Amygdala (tissue), 56 donors: ENCODE measurements at regions not wholly inside any gene's neighbourhood (a gene's known extent, or its start where the extent isn't known, plus 50 kb on each side); places are given as distances from the start of the nearest gene placed in this dataset.
"Not testable (repeated sequence)": the region's sequence is repeated elsewhere in the genome, so short reads cannot be mapped to it uniquely, and the experiment has no call there.

Source experiments
- DNase-seq, 56 donors: peaks; one replicate each; lab custom pipeline; 2025; lab: John Stamatoyannopoulos, UW

DNA sequence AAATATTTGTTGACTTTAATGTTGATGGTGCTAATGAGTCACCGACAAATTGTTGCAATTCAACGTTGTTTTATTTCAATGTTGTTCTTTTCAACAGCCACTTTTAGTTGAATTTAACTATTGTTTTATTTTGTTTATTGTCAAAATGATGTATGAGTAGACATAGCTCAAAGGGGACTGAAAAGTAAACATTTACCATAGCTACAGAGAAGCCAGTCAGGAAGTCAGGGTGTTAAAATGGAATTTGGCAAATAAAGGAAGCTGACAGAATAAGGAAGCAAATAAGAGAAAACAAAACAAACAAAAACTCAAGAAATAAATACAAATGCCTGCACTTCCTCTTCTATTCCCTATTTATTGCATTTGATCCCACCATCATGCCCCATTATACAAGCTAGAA lies 648.4 kb upstream of the HTR2C start:
- DNase-seq = no peak

DNA sequence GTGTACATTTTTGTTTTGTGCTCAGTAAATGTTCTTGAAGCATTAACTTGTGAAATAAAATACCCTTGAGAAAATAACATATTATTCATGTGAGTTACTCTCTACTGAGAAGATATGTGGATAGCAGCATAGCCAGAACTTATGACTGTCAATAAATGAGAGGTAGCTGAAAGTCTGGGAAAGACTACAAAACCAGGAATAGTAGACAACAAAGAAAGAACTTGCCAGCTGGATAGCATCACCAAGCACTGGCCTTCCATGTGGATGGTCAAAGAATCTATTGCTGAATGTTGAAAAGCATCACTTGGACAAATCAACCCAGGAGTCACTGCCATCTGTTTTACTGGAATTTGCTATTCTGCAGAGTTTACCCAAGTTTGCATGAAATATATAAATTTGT lies 650.0 kb upstream of the HTR2C start:
- no peak for DNase-seq

- peak in 1 of 56 donors; percentile 2 for DNase-seq
Observed at GRCh38 chrX:113929004-113929403, 654.9 kb upstream of the HTR2C start.

- no peak for DNase-seq
Observed at GRCh38 chrX:113920661-113921060, 663.2 kb upstream of the HTR2C start.

DNA sequence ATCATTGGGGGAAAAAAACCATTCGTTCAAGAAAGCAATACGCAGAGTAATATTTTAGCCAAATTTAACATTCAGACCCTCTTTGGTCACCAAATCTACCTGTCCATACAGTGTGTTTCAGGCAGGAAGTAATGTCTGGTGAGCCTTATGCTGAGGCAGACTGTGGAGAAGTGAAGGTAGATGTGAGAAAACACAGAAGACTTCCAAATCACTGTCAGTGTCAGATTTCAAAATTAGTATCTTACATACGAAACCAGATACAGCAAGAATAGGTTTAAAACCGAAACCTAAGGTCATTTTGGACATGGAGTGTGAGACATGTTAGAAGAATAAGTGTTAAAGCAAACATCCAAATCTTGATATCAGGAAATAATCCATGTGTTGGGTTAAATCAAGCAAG lies 664.5 kb upstream of the HTR2C start:
- DNase-seq = no peak

DNA sequence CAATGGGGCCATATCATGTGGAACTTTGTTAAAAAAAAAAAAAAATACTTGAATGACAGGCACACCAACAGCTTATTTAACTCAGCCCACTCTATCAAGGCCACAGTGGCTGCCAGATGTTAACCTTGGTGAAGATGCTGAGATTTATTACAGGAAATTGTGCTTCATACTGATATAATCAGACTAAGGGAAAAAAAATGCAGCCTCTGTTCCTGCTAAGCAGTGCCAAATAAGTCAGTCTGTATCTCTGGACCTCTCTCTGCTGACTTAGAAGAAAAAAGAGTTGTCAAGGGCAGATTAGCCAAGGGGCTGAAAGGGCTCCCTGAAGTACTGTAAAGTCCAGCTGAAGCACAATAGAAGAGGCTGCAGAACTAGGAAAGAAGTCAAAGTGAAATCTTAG lies 677.7 kb upstream of the HTR2C start:
- no peak for DNase-seq

DNA sequence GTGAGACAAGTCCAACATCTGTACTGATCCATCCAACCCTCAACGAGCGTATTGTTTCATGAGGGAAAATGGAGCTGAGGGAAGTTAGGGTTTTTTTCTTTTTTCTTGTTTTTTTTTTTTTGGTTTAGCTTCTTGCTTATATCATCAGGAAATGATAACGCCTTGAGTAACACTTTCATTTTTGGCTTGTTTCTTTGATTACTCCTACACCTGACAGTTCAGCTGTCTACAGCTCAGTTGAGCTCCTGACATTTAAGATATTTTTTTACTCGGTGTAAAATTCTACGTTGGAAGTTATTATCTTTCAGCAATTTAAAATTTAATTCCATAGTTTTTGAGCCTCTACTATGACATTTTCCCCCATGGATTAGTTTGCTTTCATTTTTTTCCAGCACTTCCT lies 691.0 kb upstream of the HTR2C start:
- DNase-seq = no peak

GRCh38 chrX:113892401-113892800 lies 691.5 kb upstream of the HTR2C start:
- no peak for DNase-seq

DNA sequence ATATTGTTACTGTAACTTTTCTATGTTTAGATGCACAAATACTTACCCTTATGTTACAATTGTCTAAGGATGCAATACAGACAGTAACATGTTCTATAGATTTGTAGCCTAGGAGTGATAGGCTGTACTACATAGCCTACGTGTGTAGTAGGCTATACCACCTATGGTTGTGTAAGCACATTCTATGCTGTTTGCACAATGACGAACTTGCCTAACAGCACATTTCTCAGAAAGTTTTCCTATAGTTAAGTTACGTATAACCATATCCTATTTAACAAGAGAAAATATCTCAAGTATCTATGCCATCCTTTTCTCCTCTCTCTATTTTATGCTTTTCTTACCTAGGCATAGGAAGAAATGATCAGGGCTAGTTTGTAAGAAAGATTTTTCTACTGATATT lies 710.8 kb upstream of the HTR2C start:
- DNase-seq = no peak

GRCh38 chrX:113868711-113869110 lies 715.2 kb upstream of the HTR2C start:
- DNase-seq = no peak

- no peak for DNase-seq
Observed at GRCh38 chrX:113868177-113868576, 715.7 kb upstream of the HTR2C start.

- no peak for DNase-seq
Observed at GRCh38 chrX:113849408-113849807, 734.5 kb upstream of the HTR2C start.

DNA sequence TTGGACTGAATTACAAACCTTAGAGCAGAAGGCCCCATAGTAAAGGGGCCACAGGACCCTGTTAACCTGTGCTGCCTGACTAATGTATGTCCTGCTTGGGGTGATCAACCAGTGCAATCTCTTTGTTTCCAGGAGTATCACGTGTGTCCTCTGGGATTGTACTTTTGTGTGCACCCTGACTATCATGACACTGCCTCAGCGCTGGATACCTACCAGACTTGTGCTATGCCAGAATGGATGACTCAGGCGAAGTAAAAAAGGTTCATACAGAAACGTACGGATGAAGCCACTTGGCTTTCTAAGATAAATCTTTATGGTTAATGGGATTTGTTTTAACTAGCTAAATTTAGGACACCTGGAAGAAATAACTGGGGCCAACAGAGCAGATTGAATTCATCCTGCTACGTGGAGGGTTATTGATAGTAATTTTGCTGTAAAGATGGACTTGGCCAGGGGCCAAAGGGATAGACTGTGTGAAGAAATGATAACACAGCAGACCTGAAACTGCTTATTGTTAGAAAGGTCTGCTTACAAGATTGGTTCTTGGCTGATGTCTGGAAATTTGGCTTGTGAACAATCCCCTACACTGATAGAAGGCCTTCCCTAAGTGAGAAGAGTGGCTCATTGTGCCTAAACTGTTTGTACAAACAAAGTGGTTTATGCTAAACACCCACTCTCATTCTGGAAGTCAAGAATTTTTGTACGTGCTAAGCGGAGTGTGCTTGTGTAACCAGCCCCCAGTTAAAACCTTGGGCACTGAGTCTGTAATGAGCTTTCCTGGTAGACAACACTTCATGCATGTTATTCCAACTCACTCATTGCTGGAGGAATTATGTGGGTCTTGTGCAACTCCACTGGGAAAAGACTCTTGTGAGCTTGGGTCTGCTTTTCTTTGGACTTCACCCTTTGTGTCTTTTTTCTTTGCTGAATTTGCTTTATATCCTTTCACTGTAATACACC lies 750.5 kb upstream of the HTR2C start:
- no peak for DNase-seq

DNA sequence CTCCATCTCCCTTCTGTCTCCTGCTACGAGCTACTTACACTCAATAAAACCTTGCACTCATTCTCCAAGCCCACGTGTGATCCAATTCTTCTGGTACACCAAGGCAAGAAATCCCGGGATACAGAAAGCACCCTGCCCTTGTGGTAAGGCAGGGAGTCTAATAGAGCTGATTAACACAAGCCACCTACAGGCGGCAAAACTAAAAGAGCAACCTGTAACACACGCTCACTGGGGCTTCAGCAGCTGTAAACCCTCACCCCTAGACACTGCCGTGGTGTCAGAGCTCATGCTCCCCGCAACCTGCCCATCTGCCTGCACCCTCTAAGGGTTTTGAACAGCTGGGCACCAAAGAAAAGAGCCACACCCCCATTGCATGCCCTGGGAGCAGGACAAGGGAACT lies 755.4 kb upstream of the HTR2C start:
- DNase-seq = no peak

DNA sequence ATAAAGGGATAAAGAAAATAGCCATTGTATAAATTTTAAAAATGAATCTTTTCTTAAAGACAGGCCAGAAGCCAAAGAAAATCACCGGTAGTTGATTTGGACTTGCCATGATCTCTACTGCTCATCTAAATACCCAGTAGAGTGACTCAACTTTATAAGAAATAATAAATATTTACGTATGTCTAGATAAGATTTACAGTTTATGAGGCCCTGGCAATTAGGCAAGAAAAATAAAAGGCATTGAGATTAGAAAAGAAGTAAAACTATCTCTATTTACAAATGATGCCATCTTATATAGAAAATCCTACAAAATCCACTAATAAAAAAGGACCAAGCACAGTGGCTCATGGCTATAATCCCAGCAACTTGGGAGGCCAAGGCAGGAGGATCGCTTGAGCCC lies 765.5 kb upstream of the HTR2C start:
- DNase-seq = no peak

DNA sequence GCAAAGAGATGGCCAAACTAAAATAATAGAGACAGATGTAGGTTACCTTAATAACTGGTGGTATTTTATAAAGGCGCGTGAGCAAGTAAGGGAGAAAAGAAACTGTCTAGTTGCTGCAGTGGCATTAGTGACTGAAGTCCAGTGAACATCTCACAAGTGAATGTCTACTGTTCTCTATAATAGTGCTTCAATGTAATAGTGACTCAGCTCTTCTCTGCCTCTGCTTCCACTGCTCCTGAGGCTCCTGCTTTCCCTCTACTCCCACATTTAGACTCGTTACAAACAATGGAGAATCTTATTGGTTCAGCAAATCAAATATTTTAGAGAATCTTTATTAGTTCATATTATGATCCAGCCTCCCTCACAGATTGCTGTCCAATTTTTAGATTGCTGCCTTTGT lies 779.1 kb upstream of the HTR2C start:
- DNase-seq = no peak

GRCh38 chrX:113804291-113804690 lies 779.6 kb upstream of the HTR2C start:
- DNase-seq = no peak

- DNase-seq = no peak
Observed at GRCh38 chrX:113802837-113803236, 781.0 kb upstream of the HTR2C start.

GRCh38 chrX:113800955-113801354 lies 782.9 kb upstream of the HTR2C start:
- DNase-seq = no peak

DNA sequence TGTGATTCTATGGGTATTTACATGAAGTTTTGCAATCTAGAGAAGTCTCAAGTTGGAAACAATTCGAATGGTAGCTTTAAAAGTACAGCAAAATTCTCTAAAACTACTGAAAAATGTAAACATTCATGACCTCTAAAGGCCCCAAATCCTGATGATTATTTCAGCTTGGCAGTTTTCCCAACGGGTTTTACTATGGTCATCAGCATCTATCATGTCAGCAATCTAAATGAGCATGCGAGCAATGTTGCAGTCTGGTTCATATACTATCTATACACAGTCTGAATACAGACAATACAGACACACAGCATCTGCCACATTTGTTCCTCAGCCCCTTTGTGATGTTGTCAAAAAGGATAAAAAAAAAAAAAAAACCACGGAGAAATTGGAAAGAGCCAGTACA lies 790.3 kb upstream of the HTR2C start:
- DNase-seq = no peak

- DNase-seq = no peak
Observed at GRCh38 chrX:113790987-113791386, 792.9 kb upstream of the HTR2C start.

DNA sequence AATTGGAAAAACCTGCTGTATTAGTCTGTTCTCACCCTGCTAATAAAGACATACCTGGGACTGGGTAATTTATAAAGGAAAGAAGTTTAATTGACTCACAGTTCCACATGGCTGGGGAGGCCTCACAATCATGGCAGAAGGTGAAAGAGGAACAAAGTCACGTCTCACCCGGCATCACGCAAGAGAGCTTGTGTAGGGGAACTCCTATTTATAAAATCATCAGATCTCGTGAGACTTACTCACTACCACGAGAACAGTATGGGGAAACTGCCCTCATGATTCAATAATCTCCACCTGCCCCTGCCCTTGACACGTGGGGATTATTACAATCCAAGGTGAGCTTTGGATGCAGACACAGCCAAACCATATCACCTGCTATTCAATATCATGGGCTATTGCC lies 799.1 kb upstream of the HTR2C start:
- DNase-seq = not testable (repeated sequence)

DNA sequence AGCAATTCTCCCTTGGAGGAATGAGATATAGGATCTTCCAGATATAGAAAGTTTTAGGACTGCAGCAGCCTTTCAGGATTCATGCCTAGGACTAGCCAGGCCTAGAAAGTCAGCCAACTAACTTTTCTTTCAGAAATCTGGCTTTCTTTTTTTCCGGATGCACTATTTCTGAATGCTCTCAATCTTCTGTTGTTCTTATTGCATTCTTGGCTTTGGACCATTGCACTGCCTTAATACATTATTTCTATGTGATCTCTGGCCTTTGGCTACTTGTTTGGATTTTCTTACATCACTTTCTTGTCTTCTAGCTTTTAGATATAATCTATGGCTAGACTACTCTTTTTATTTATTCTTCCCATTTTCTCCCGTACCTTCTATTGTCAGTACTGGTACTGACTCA lies 813.1 kb upstream of the HTR2C start:
- no peak for DNase-seq
